ENCODE measurements at regions not wholly inside any gene's neighbourhood (a gene's known extent, or its start where the extent isn't known, plus 50 kb on each side); places are given as distances from the start of the nearest gene placed in this dataset.
"Not testable (repeated sequence)": the region's sequence is repeated elsewhere in the genome, so short reads cannot be mapped to it uniquely, and the experiment has no call there.

DNA sequence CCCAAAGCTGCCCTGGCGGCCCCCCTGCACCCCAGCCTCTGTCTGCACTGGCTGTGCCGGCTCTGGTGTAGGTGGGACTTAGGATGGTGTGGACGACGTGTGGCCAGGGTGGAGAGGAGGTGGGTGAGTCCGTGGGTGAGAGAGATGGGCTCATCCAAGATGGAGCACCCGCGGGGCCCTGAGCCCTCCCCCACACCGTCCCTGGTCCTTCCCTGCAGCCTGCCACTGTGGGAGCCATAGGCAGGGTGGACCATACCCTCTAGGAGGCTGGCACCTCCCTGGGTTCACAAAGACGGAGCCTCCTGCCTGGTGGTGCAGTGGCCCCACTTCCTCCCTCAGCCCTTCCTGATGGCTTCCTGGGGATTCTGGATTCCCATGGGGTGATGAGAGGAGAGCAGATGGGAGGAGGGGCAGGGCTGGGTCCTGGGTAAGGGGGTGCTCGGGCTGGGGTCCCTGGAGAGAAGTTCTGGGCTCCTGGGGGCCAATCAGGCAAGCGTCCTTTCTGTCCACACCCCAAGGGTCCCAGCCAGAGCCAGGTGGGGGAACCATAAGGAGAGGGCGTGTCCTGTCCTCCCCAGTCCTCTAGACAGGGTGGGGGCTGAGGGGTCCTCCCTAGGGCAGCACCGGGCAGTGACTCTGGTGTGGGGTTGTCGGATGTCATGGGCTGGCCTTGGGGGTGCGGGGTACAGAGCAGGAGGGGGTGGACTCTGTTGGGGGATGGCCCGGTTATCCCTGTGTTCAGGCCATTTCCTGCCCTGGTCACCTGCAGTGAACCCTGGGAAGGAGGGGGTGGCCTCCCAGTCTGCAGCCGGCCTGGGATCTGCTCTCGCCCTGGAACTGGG lies 384.8 kb downstream of the TMEM121 start:
- DNase-seq = no peak

- DNase-seq = not testable (repeated sequence)
Observed at GRCh38 chr14:105911848-105912292, 385.5 kb downstream of the TMEM121 start.

GRCh38 chr14:105912641-105913180 lies 386.3 kb downstream of the TMEM121 start:
- no peak for DNase-seq

DNA sequence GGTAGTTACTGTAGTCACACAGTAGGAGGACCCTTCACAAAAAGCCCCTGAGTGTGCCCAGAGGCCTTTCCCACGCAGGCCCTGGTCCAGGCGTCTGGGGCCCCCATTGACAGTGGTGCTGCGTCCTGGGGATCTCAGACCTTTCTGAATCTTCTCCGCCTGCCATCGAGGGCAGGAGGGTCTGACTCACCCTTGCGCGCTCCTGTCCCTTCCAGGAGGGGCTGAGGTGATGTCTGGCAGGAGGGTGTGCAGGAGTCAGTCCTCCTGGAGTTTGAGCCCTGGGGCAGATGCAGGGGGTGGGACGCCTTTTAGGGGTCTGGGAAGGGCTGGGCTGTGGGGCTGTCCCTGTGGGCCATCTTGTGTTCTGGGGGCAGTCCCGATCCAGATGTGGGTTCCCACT lies 386.8 kb downstream of the TMEM121 start:
- DNase-seq = no peak

GRCh38 chr14:105913861-105914260 lies 387.5 kb downstream of the TMEM121 start:
- DNase-seq = no peak

DNA sequence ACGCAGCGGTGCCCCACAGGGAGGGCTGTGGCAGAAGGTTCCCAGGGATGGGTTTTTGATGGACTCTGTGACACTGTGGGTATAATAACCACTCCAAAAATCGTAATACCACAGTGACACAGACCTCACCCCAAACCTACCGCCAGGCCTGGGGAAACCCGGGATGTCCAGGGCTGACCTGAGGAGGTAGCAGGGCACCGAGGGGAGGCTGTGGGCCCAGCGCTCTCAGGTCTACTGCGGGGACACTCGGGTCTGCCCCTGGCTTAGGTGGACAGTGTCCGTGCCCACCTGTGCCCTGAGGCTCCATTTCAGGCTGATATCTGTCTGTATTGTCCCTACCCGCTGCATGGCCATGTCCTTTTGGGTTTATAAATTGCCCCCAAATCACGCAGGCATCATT lies 387.9 kb downstream of the TMEM121 start:
- not testable (repeated sequence) for DNase-seq

DNA sequence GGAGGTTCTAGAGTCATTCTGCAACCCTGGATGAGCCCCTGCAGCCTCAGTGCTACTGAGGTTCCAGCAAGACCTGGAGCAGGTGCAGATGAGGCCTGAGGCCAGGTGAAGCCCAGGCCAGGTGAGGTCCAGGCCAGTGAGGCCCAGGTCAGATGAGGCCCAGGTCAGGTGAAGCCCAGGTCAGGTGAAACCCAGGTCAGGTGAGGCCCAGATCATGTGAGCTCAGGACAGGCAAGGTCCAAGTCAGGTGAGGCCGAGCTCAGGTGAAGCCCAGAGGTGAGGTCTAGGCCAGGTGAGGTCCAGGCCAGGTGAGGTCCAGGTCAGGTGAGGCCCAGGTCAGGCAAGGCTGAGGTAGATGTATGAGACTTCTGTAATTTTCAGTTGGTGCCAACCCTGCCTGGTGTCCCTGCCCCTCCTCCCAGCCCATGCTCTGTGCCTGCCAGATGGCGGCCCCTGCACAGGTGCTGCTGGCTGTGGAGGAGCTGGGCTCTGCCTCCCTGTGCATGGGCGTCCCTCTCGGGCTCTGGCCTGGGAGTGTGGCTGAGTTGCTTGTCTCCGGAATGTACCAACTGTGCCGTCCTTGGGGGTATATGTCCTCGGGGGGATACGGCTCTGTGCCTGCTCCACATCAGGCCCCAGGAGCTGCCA lies 388.5 kb downstream of the TMEM121 start:
- DNase-seq = no peak

- DNase-seq = not testable (repeated sequence)
Observed at GRCh38 chr14:105915546-105915945, 389.2 kb downstream of the TMEM121 start.

- not testable (repeated sequence) for DNase-seq
Observed at GRCh38 chr14:105917136-105917932, 391.0 kb downstream of the TMEM121 start.

DNA sequence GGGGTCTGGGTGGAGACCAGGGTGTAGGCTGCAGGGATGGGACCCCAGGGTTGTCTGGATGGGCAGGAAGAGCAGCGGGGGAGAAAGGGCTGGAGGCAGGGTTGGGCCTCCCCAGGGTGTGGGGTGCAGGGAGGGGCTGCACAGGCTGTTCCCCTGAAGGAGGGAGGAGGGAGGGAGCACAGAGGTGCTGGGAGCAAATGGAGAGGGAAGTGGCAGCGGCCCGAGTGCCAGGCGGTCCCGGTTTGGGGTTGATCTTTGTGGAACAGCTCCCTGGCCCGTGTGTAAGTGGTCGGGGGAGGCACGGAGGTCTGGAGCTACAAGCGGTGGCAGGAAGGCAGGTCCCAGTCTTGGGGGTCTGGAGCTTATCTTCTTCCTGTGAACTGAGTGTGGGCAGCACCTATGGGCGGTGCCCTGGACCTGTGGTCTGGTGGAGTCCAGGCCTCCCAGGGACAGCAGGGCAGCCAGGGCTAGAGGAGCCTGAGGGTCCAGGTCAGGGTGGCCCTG lies 391.6 kb downstream of the TMEM121 start:
- DNase-seq = no peak

- no peak for DNase-seq
Observed at GRCh38 chr14:105918496-105919262, 392.3 kb downstream of the TMEM121 start.

- no peak for DNase-seq
Observed at GRCh38 chr14:105919458-105920150, 393.2 kb downstream of the TMEM121 start.

DNA sequence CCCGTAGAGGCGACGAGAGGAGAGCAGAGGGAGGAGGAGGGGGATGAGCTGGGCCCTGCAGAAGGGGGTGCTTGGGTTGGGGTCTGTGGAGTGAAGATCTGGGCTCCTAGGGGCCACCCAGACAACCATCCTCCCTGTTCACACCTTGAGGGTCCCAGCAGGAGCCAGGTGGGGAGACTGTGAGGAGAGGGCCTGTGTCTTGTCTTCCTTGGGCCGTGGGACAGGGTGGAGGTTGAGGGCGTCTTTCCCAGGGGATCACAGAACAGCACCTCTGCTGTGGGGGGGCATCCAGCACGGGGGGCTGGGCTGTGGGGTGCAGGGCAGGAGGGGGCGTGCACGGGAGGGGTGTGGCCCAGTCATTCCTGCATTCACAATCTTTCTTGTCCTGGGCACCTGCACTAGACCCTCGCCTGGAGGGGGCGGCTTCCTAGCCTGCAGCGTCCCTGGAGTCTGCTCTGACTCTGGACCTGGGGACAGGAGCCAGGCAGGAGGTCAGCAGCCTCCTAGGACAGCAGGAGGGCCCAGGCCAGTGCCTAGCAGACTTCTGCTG lies 393.8 kb downstream of the TMEM121 start:
- not testable (repeated sequence) for DNase-seq

- DNase-seq = not testable (repeated sequence)
Observed at GRCh38 chr14:105920803-105921755, 394.7 kb downstream of the TMEM121 start.

DNA sequence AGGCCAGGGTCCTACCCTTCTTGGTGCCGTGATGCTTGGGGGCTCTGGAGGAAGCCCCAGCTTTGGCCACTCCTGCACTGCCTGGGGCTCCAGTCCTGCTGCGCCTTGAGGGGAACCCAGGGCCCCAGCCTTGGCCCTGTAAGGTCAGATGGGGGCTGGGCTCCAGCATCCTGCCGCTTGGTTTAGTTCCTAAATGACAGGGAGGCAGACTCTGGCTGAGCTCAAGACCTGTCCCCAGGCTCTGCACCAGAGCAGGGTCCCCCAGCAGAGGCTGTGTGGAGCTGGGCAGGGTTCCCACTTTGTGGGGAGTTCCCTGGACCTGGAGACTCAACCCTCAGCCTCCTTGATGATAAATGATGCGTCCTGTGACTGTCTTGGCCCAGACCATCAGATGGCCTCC lies 395.4 kb downstream of the TMEM121 start:
- DNase-seq = not testable (repeated sequence)

DNA sequence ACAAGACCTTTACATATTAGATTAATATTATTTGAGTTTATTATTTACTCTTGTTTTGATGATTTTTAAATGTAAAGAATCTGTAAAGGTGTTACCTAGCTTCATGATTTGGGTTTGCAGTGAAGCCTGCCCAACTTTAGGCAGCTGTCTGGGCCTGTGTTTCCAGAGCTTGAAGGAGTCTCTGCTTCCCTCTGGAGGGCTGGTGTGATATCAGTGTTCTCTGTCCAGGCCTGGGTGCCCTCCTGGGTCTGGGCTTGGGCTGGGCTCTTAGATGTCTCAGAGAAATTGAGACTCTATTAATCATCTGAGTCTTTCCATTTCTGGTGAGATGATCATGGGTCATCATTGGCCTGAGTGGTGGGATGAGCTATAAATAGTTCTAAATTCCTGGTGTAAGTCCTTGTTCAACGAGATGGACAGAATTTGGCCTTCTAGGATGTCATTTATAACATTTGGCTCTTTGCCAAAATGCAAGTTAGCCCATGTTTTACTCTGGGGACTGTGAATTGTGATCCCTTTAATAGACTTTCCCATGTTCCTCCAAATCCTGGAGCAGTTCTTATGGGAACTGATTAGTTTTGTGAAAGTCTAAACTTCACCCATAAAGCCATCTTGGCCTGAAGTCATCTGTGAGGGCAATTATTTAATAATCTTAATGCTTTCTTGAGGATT lies 397.3 kb downstream of the TMEM121 start:
- not testable (repeated sequence) for DNase-seq

- DNase-seq = no peak
Observed at GRCh38 chr14:105924951-105925591, 398.7 kb downstream of the TMEM121 start.

DNA sequence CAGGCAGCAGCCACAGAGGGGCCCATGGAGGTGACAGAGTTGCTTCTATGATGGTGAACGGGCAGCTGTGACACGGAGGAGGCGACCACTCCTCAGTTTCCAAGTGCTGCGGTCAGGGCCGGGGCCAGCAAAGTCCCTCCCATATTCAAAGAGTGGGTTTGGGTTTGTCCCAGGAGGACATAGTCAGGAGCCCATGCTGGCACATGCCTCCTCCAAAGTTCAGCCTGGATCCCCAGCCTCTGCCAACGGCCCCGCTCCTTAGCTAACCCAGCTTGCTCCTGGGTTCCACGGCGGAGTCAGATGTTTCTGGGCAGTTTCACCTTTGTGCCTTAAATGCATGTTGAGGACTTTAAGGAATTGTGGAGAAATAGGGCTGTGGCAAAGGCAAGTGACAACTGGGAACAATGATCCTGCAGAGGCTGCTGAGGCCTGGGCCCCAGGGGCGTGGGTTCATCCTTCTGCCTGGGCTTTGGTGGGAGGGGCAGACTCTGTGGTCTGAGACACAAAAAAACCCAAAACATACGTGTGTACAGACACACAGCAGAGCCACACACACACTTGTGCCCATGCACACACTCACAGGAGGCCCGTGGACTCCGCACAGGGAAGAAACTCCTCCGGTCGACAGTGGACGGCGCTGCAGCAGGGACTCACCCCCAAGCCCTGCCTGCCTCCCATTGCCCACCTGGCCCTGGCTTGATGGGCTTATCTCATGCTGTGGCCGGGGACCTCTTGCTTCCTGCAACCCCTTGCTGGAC lies 399.4 kb downstream of the TMEM121 start:
- DNase-seq = no peak

Data from GF-D8 (cell line).